NOMO-1 (cell line): ENCODE measurements at regions not wholly inside any gene's neighbourhood (a gene's known extent, or its start where the extent isn't known, plus 50 kb on each side); places are given as distances from the start of the nearest gene placed in this dataset.

Experiments
- DNase-seq, 2 experiments: peaks; one replicate each; lab custom pipeline; 2025; ENCODE audit not compliant: unreplicated experiment in 2 of 2; lab: John Stamatoyannopoulos, UW

GRCh38 chr4:41318839-41319530 lies 62.3 kb downstream of the UCHL1 start:
- DNase-seq: no peak

- DNase-seq: no peak
These were observed 62.8 kb downstream of the UCHL1 start for GRCh38 chr4:41319553-41319952.

- no peak for DNase-seq
These were observed 63.5 kb downstream of the UCHL1 start for GRCh38 chr4:41320278-41320677.

GRCh38 chr4:41320786-41321185 lies 64.1 kb downstream of the UCHL1 start:
- no peak for DNase-seq

GRCh38 chr4:41321216-41321945 lies 64.7 kb downstream of the UCHL1 start:
- DNase-seq: no peak

GRCh38 chr4:41322617-41323016 lies 65.9 kb downstream of the UCHL1 start:
- no peak for DNase-seq

GRCh38 chr4:41323179-41323578 lies 66.5 kb downstream of the UCHL1 start:
- no peak for DNase-seq

- DNase-seq: no peak
These were observed 67.0 kb downstream of the UCHL1 start for GRCh38 chr4:41323706-41324105.

- DNase-seq: no peak
These were observed 68.1 kb downstream of the UCHL1 start for GRCh38 chr4:41324861-41325260.

- no peak for DNase-seq
These were observed 69.2 kb downstream of the UCHL1 start for GRCh38 chr4:41325901-41326300.

- DNase-seq: no peak
These were observed 70.0 kb downstream of the UCHL1 start for GRCh38 chr4:41326776-41327175.

- DNase-seq: no peak
These were observed 71.0 kb downstream of the UCHL1 start for GRCh38 chr4:41327770-41328169.

GRCh38 chr4:41329361-41329760 lies 72.6 kb downstream of the UCHL1 start:
- DNase-seq: no peak

GRCh38 chr4:41331224-41331623 lies 74.5 kb downstream of the UCHL1 start:
- no peak for DNase-seq

GRCh38 chr4:41332510-41333054 lies 75.9 kb downstream of the UCHL1 start:
- DNase-seq: no peak

GRCh38 chr4:41334182-41334581 lies 77.5 kb downstream of the UCHL1 start:
- no peak for DNase-seq

- DNase-seq: no peak
These were observed 83.4 kb downstream of the UCHL1 start for GRCh38 chr4:41339812-41340809.

GRCh38 chr4:41346306-41347061 lies 89.8 kb downstream of the UCHL1 start:
- no peak for DNase-seq

GRCh38 chr4:41349021-41349420 lies 92.3 kb downstream of the UCHL1 start:
- DNase-seq: no peak
